ENCODE measurements at regions not wholly inside any gene's neighbourhood (a gene's known extent, or its start where the extent isn't known, plus 50 kb on each side); places are given as distances from the start of the nearest gene placed in this dataset.
"Not testable (repeated sequence)": the region's sequence is repeated elsewhere in the genome, so short reads cannot be mapped to it uniquely, and the experiment has no call there.

DNA sequence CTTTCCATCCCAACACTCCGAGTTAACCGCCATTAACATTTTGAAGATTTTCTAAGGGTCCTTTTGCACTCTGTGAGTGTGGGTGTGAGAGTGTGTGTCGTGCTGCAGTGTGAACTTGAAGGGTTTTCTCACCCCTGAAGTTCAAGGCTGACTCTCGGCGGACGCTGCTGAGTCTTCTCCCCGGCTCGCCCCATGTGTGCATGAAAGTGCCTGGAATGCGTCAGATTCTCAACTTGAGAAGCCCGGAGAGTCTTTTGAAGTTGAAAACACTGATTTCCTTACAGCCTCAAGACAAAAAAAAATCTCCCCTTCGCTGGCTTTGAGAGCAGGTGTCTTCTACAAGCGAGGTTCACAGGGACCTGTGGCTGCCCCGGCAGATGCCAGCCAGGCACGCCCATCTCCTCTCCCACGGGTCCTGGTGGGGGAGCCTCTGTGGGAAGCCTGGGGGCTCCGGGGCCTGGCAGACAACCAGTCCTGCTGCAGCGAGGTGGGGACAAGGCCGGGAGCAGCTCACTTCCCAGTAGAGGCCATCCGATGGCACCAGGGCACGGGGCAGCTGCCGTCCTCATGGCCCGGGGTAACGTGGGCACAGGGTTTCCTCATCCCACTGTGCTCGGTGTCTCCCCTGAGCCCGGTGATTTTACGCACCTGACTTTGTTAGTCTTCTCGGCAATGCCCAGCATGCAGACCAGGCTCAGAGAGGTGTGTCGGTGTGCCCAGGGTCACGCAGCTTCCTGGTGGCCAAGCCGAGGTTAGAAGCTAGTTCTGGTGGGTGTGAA is 128.4 kb downstream of the IGLL1 start:
- intact Hi-C loops (cut with micrococcal nuclease); H3K9me3 Mint-ChIP-seq; H3K4me3 Mint-ChIP-seq (ENCODE audit: low read depth); H3K36me3 Mint-ChIP-seq (ENCODE audit: low read depth); H3K4me1 Mint-ChIP-seq (ENCODE audit: low read depth); DNase-seq (ENCODE audit: low spot score); H3K27ac Mint-ChIP-seq: not testable (repeated sequence)
- H3K27me3 Mint-ChIP-seq (ENCODE audit: low read depth) = peaks cover 14% of the 10 kb centered on the region

DNA sequence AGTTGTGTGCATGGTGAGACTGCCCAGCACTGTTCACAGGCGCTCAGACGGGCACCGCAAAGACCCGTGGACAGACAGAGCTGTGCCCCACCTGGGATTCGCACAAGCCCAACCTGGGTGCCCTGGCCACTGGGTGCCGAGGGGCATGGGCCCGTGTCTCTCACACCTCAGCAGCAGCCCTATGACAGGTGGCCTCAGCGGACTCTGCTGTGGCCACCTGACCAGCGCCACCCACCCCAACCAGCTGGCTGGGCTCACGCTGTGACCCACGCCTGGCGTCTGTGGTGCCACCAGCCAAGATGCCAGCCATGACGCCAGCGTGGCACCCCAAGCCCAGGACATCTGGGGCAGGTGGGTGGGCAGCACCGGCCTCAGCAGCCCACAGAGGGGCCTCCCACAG is 129.3 kb downstream of the IGLL1 start:
- H3K27ac Mint-ChIP-seq; intact Hi-C loops (cut with micrococcal nuclease); H3K4me3 Mint-ChIP-seq (ENCODE audit: low read depth); H3K36me3 Mint-ChIP-seq (ENCODE audit: low read depth); H3K4me1 Mint-ChIP-seq (ENCODE audit: low read depth); H3K9me3 Mint-ChIP-seq; H3K27me3 Mint-ChIP-seq (ENCODE audit: low read depth); DNase-seq (ENCODE audit: low spot score): not testable (repeated sequence)

GRCh38 chr22:23450434-23450795 is 129.7 kb downstream of the IGLL1 start:
- Mint-ChIP-seq H3K27me3 (ENCODE audit: low read depth) (peaks cover 7% of the 10 kb centered on the region), H3K27ac (no peak overlapping the region)

GRCh38 chr22:23449748-23450433 is 130.2 kb downstream of the IGLL1 start:
- H3K4me3 Mint-ChIP-seq (ENCODE audit: low read depth); H3K9me3 Mint-ChIP-seq; DNase-seq (ENCODE audit: low spot score); H3K27me3 Mint-ChIP-seq (ENCODE audit: low read depth); H3K36me3 Mint-ChIP-seq (ENCODE audit: low read depth); H3K4me1 Mint-ChIP-seq (ENCODE audit: low read depth); intact Hi-C loops (cut with micrococcal nuclease); H3K27ac Mint-ChIP-seq: not testable (repeated sequence)

More at GRCh38 chr22:23450434-23450795, 129.7 kb downstream of the IGLL1 start:
- intact Hi-C loops (cut with micrococcal nuclease) = no loop called here
- Mint-ChIP-seq H3K4me3 (ENCODE audit: low read depth) (no peak overlapping the region), H3K4me1 (ENCODE audit: low read depth) (no peaks in the 10 kb centered on the region), H3K36me3 (ENCODE audit: low read depth) (no peaks in the 10 kb centered on the region), H3K9me3 (peaks cover 9% of the 10 kb centered on the region)
- no peak for DNase-seq (ENCODE audit: low spot score)

- H3K27ac Mint-ChIP-seq; H3K9me3 Mint-ChIP-seq; H3K27me3 Mint-ChIP-seq (ENCODE audit: low read depth); H3K36me3 Mint-ChIP-seq (ENCODE audit: low read depth); DNase-seq (ENCODE audit: low spot score); H3K4me3 Mint-ChIP-seq (ENCODE audit: low read depth); H3K4me1 Mint-ChIP-seq (ENCODE audit: low read depth); intact Hi-C loops (cut with micrococcal nuclease): not testable (repeated sequence)
These were observed 131.4 kb downstream of the IGLL1 start for GRCh38 chr22:23448499-23449288.

DNA sequence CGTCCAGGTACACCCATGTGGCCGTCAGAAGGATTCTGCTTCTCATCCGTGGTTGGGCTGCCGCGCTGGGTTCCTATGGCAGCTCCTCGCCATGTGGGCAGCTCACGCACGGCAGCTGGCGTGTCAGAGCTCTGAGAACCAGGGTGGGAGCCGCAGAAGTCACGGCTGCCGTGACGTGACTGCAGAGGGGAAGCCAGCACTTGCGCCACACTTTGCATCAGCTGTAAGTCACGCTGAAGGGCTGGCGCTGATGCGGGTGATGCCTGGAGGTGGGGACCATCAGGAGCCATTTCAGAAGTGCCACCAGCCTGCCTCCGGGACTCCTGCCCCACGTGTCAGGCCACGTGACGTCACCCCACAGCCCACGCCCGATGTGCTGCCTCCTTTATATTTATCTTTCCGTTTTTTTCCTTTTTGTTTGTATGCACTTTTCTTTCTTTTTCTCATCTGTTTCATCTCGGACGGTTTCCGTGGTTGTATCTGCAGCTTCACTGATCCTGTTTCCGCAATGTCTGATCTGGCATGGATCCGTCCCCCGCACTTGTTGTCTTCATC is 133.2 kb downstream of the IGLL1 start:
- no peak for DNase-seq (ENCODE audit: low spot score)
- Mint-ChIP-seq H3K4me3 (ENCODE audit: low read depth) (no peak overlapping the region), H3K9me3 (peaks cover 9% of the 10 kb centered on the region), H3K27ac (no peak overlapping the region), H3K4me1 (ENCODE audit: low read depth) (no peaks in the 10 kb centered on the region), H3K36me3 (ENCODE audit: low read depth) (no peaks in the 10 kb centered on the region), H3K27me3 (ENCODE audit: low read depth) (peaks cover 6% of the 10 kb centered on the region)
- intact Hi-C loops (cut with micrococcal nuclease) = no loop called here

DNA sequence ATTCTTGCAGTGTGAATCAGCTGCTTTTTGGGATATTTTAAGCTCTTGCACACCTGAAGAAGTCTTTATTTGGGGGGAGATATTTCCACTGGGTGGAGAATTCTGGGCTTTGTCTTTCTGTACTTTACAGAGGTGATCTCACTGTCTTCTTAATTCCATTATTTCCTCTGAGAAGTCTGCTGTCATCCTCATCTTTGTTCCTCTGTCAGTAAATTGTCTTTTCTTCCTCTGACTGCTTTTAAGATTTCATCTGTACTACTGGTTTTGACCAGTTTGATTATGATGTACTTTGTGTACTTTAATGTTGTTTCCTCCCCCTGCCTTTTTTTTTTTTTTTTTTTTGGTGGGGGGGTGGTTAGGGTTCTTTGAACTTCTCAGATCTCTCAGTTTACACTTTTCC is 133.9 kb downstream of the IGLL1 start:
- H3K4me3 Mint-ChIP-seq (ENCODE audit: low read depth); H3K4me1 Mint-ChIP-seq (ENCODE audit: low read depth); intact Hi-C loops (cut with micrococcal nuclease); H3K9me3 Mint-ChIP-seq; H3K27ac Mint-ChIP-seq; H3K36me3 Mint-ChIP-seq (ENCODE audit: low read depth); H3K27me3 Mint-ChIP-seq (ENCODE audit: low read depth); DNase-seq (ENCODE audit: low spot score): not testable (repeated sequence)

- H3K4me1 Mint-ChIP-seq (ENCODE audit: low read depth); H3K27ac Mint-ChIP-seq; DNase-seq (ENCODE audit: low spot score); H3K9me3 Mint-ChIP-seq; H3K4me3 Mint-ChIP-seq (ENCODE audit: low read depth); H3K27me3 Mint-ChIP-seq (ENCODE audit: low read depth); intact Hi-C loops (cut with micrococcal nuclease); H3K36me3 Mint-ChIP-seq (ENCODE audit: low read depth): not testable (repeated sequence)
These were observed 136.2 kb downstream of the IGLL1 start for GRCh38 chr22:23443905-23444304.

DNA sequence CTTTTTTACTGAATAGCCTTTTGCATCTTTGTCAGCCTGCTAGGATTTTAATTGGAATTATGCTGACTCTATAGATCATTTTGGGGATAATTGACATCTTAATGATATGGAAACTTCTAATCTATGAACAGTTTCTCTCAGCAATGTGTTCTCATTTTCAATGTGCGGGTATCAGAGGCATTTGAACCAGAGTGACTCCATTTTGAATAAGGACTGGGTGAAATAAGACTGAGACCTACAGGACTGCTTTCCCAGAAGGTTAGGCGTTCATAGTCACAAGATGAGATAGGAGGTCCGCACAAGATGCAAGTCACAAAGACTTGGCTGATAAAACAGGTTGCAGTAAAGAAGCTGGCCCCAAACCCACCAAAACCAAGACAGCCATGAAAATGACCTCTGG is 140.5 kb downstream of the IGLL1 start:
- intact Hi-C loops (cut with micrococcal nuclease); H3K9me3 Mint-ChIP-seq; DNase-seq (ENCODE audit: low spot score); H3K27me3 Mint-ChIP-seq (ENCODE audit: low read depth); H3K36me3 Mint-ChIP-seq (ENCODE audit: low read depth); H3K4me3 Mint-ChIP-seq (ENCODE audit: low read depth); H3K27ac Mint-ChIP-seq; H3K4me1 Mint-ChIP-seq (ENCODE audit: low read depth): not testable (repeated sequence)

- intact Hi-C loops (cut with micrococcal nuclease) = no loop called here
- H3K27ac Mint-ChIP-seq = no peak overlapping the region
- H3K36me3 Mint-ChIP-seq (ENCODE audit: low read depth) = no peaks in the 10 kb centered on the region
- peaks cover 5% of the 10 kb centered on the region for H3K27me3 Mint-ChIP-seq (ENCODE audit: low read depth)
- no peaks in the 10 kb centered on the region for H3K9me3 Mint-ChIP-seq
- peaks cover 3% of the 10 kb centered on the region for H3K4me1 Mint-ChIP-seq (ENCODE audit: low read depth)
- no peak for DNase-seq (ENCODE audit: low spot score)
- H3K4me3 Mint-ChIP-seq (ENCODE audit: low read depth) = no peak overlapping the region
These were observed 141.9 kb downstream of the IGLL1 start for GRCh38 chr22:23438216-23438615.

- H3K36me3 Mint-ChIP-seq (ENCODE audit: low read depth) = no peaks in the 10 kb centered on the region
- intact Hi-C loops (cut with micrococcal nuclease) = no loop called here
- peaks cover 6% of the 10 kb centered on the region for H3K4me1 Mint-ChIP-seq (ENCODE audit: low read depth)
- no peak overlapping the region for H3K4me3 Mint-ChIP-seq (ENCODE audit: low read depth)
- H3K27ac Mint-ChIP-seq = no peak overlapping the region
- no peak for DNase-seq (ENCODE audit: low spot score)
- peaks cover 5% of the 10 kb centered on the region for H3K27me3 Mint-ChIP-seq (ENCODE audit: low read depth)
- H3K9me3 Mint-ChIP-seq = no peaks in the 10 kb centered on the region
These were observed 142.3 kb downstream of the IGLL1 start for GRCh38 chr22:23437779-23438178.

DNA sequence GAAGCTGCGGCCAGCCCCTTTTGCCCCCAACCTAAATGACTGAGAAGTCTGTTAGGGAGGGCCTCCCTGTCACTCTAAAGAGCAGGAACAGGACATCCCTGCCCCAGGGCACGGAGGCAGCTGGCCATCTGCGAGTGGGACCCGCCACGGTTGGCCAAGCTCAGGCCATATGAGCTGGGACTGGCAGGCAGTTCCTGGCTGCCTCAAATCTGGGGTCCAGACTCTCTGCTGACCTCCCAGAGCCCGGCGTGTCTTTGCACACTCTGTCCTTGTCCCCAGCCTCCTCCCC is 143.0 kb downstream of the IGLL1 start:
- intact Hi-C loops (cut with micrococcal nuclease); H3K4me1 Mint-ChIP-seq (ENCODE audit: low read depth): not testable (repeated sequence)

More for the DNA sequence above, 143.0 kb downstream of the IGLL1 start:
- not testable (repeated sequence) for DNase-seq (ENCODE audit: low spot score); H3K36me3 Mint-ChIP-seq (ENCODE audit: low read depth); H3K27ac Mint-ChIP-seq; H3K4me3 Mint-ChIP-seq (ENCODE audit: low read depth); H3K27me3 Mint-ChIP-seq (ENCODE audit: low read depth); H3K9me3 Mint-ChIP-seq

All from activated T-helper 2 cell treated with anti-CD3 and anti-CD28 coated beads, Interferon-gamma antibody, Interleukin-2, Interleukin-4, amounts not matched to agents 10 μg/mL and 5 μg/mL and 100 μg/mL, durations not matched to agents 14 hours and 24 hours and 36 hours (primary cell).